HG03025 (cell line): ENCODE measurements at regions not wholly inside any gene's neighbourhood (a gene's known extent, or its start where the extent isn't known, plus 50 kb on each side); places are given as distances from the start of the nearest gene placed in this dataset.
"Not testable (repeated sequence)": the region's sequence is repeated elsewhere in the genome, so short reads cannot be mapped to it uniquely, and the experiment has no call there.

Experiments
- ATAC-seq: cut with Tn5 transposase; IDR thresholded peaks from one replicate; pipeline ENCODE4 v1.9.1; 2021; ENCODE audit warnings: mild to moderate bottlenecking, moderate library complexity; ENCODE audit not compliant: unreplicated experiment, low FRiP score

- ATAC-seq: no peak
Observed at GRCh38 chr19:28612275-28612769, 600.6 kb downstream of the UQCRFS1 start.

GRCh38 chr19:28611227-28611914, 601.6 kb downstream of the UQCRFS1 start:
- ATAC-seq: not testable (repeated sequence)

GRCh38 chr19:28610731-28611130, 602.2 kb downstream of the UQCRFS1 start:
- no peak for ATAC-seq

GRCh38 chr19:28609944-28610343, 603.0 kb downstream of the UQCRFS1 start:
- ATAC-seq: no peak

- ATAC-seq: no peak
Observed at GRCh38 chr19:28609091-28609755, 603.7 kb downstream of the UQCRFS1 start.

- no peak for ATAC-seq
Observed at GRCh38 chr19:28608292-28608691, 604.7 kb downstream of the UQCRFS1 start.

- ATAC-seq: no peak
Observed at GRCh38 chr19:28607066-28607583, 605.8 kb downstream of the UQCRFS1 start.

GRCh38 chr19:28606269-28607032, 606.5 kb downstream of the UQCRFS1 start:
- ATAC-seq: no peak

- ATAC-seq: no peak
Observed at GRCh38 chr19:28605501-28606268, 607.3 kb downstream of the UQCRFS1 start.

GRCh38 chr19:28603453-28603852, 609.5 kb downstream of the UQCRFS1 start:
- no peak for ATAC-seq

- no peak for ATAC-seq
Observed at GRCh38 chr19:28602675-28603298, 610.2 kb downstream of the UQCRFS1 start.

GRCh38 chr19:28601723-28602440, 611.1 kb downstream of the UQCRFS1 start:
- no peak for ATAC-seq

GRCh38 chr19:28598861-28599260, 614.1 kb downstream of the UQCRFS1 start:
- no peak for ATAC-seq

- ATAC-seq: no peak
Observed at GRCh38 chr19:28596561-28597071, 616.3 kb downstream of the UQCRFS1 start.

- ATAC-seq: no peak
Observed at GRCh38 chr19:28595722-28596480, 617.0 kb downstream of the UQCRFS1 start.

- no peak for ATAC-seq
Observed at GRCh38 chr19:28594737-28595136, 618.2 kb downstream of the UQCRFS1 start.

GRCh38 chr19:28589991-28590411, 623.0 kb downstream of the UQCRFS1 start:
- ATAC-seq: not testable (repeated sequence)

GRCh38 chr19:28586474-28586873, 626.5 kb downstream of the UQCRFS1 start:
- ATAC-seq: no peak
